ENCODE measurements at regions not wholly inside any gene's neighbourhood (a gene's known extent, or its start where the extent isn't known, plus 50 kb on each side); places are given as distances from the start of the nearest gene placed in this dataset.

DNA sequence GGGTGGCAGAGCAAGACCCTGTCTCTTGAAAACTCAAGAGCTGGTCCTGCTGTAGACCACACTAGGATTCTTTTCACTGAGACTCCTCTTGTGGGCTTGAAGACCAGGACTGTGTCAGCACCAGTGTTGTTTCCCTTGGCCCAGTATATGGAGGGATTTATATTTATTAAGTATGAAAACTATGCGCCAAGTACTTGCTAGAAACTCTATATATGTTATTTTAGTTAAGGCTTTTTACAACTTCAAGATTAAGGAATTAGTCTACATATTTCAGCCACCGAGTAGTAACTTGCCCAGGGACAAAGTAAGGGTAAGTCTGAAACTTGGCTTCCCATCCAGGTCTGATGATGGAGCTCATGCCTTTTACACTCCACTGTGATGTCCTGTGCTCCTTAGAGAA, 488.4 kb downstream of the PCNX1 start:
- H3K36me3 ChIP-seq (ENCODE audit: insufficient read depth, low read length) = no peaks in the 10 kb centered on the region
- no peak for TF ChIP-seq EZH2phosphoT487 (IDR thresholded peaks at IDR 0.05; ENCODE audit: borderline replicate concordance, low read depth, low read length)
- TF ChIP-seq, protein P1, sequence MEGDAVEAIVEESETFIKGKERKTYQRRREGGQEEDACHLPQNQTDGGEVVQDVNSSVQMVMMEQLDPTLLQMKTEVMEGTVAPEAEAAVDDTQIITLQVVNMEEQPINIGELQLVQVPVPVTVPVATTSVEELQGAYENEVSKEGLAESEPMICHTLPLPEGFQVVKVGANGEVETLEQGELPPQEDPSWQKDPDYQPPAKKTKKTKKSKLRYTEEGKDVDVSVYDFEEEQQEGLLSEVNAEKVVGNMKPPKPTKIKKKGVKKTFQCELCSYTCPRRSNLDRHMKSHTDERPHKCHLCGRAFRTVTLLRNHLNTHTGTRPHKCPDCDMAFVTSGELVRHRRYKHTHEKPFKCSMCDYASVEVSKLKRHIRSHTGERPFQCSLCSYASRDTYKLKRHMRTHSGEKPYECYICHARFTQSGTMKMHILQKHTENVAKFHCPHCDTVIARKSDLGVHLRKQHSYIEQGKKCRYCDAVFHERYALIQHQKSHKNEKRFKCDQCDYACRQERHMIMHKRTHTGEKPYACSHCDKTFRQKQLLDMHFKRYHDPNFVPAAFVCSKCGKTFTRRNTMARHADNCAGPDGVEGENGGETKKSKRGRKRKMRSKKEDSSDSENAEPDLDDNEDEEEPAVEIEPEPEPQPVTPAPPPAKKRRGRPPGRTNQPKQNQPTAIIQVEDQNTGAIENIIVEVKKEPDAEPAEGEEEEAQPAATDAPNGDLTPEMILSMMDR (conservative IDR thresholded peaks at IDR 0.05; ENCODE audit: low read length) = no peak
- no peak overlapping the region for H3K27ac ChIP-seq (ENCODE audit: low read depth, low read length, poor library complexity, severe bottlenecking)
- no peak overlapping the region for H2AFZ ChIP-seq (ENCODE audit: low read length)
- no peaks in the 10 kb centered on the region for H3K9me3 ChIP-seq (ENCODE audit: low read length)
- DNase-seq (ENCODE audit: low spot score) = no peak
- H3K79me2 ChIP-seq (ENCODE audit: insufficient read depth, low read depth, low read length) = peaks cover 23% of the 10 kb centered on the region; the same call in 1 of the 2 replicates
- H4K20me1 ChIP-seq (ENCODE audit: insufficient read depth, low read length) = peaks cover 5% of the 10 kb centered on the region; the same call in 1 of the 2 replicates
- intact Hi-C loops (cut with micrococcal nuclease; ENCODE audit: unreplicated experiment) = loop anchor here (10.0 kb wide), 1 partner anchor 281 kb away; no protein-coding TSS in a partner anchor
- ChIA-PET CTCF (ENCODE audit: unreplicated experiment) (no interaction called here), POLR2A (interaction anchor here (0.7 kb wide), 1 partner anchor 53 kb away, joined by 3 read pairs; no protein-coding TSS in a partner anchor)
- H3K4me1 ChIP-seq (ENCODE audit: insufficient read depth, low read length, poor library complexity, severe bottlenecking) = peaks cover 18% of the 10 kb centered on the region
- no peaks in the 10 kb centered on the region for H3K9me2 ChIP-seq (ENCODE audit: insufficient read depth, low read length)
- H3K4me2 ChIP-seq (ENCODE audit: low read length) = no peak overlapping the region
- no TSS peak for BruUV-seq (replicated peaks)
- H3K4me3 ChIP-seq (ENCODE audit: low read depth, low read length, poor library complexity, severe bottlenecking) = no peak overlapping the region

DNA sequence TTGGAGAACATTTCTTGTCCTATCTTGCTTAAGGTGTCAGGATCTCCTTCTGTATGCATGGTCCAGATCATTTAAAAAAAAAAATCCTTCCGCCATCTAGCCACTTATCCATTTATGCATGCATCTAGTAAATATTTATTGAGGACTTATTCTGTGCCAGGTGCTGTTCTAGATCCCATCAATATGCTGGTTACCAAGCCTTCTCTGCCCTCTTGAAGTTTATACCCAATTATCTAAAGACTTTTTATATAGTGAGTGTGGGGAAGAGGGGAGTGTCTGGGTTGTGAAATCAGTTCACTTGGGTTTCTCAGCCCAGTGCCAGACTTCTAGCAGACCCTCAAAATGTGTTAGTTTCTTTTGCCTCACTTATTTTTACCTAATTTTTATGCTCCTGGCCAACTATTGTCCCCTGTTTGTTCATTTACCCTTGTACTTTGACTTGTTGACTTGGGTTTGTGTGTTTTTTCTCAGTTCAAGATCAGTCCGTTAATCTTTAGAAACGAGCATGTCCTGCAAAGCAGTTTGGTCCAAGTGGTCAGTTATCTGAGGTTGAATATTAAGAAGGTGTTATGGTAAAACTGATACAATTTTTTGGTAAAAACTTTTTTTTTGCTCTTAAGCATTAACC, 488.9 kb downstream of the PCNX1 start:
- BruUV-seq (replicated peaks) = no TSS peak
- no peak for DNase-seq (ENCODE audit: low spot score)
- Histone ChIP-seq H3K9me3 (ENCODE audit: low read length) (no peaks in the 10 kb centered on the region), H2AFZ (ENCODE audit: low read length) (no peak overlapping the region), H3K4me1 (ENCODE audit: insufficient read depth, low read length, poor library complexity, severe bottlenecking) (peaks cover 18% of the 10 kb centered on the region), H4K20me1 (ENCODE audit: insufficient read depth, low read length) (peaks cover 5% of the 10 kb centered on the region; the same call in 1 of the 2 replicates), H3K79me2 (ENCODE audit: insufficient read depth, low read depth, low read length) (peaks cover 27% of the 10 kb centered on the region; the same call in 1 of the 2 replicates), H3K36me3 (ENCODE audit: insufficient read depth, low read length) (no peaks in the 10 kb centered on the region), H3K9me2 (ENCODE audit: insufficient read depth, low read length) (no peaks in the 10 kb centered on the region), H3K4me3 (ENCODE audit: low read depth, low read length, poor library complexity, severe bottlenecking) (no peak overlapping the region), H3K27ac (ENCODE audit: low read depth, low read length, poor library complexity, severe bottlenecking) (no peak overlapping the region), H3K4me2 (ENCODE audit: low read length) (no peak overlapping the region)
- TF ChIP-seq, protein P1 (conservative IDR thresholded peaks at IDR 0.05; ENCODE audit: low read length) = no peak
- TF ChIP-seq EZH2phosphoT487 (IDR thresholded peaks at IDR 0.05; ENCODE audit: borderline replicate concordance, low read depth, low read length) = no peak
- intact Hi-C loops (cut with micrococcal nuclease; ENCODE audit: unreplicated experiment) = loop anchor here (10.0 kb wide), 1 partner anchor 281 kb away; no protein-coding TSS in a partner anchor
- ChIA-PET POLR2A (no interaction called here), CTCF (ENCODE audit: unreplicated experiment) (no interaction called here)

DNA sequence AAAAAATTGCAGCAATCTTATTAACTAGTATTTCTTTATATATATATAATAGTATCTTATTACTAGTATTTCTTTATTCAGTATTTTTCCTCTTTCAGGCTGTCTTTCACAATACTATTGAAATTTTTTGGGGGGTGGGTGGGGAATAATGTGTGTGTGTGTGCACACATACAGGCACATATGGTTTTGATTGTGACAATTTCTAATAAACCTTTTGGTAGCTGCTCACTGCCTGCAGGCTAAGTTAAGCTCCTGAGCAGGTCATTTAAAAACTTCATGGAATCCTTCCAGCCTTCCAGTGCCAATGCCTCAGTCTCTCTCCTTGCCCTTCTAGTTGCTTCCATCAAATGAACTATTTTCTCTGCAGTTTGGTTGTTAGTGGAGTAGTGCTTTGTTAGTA, 490.1 kb downstream of the PCNX1 start:
- CTCF ChIA-PET (ENCODE audit: unreplicated experiment) = no interaction called here
- Histone ChIP-seq H3K9me2 (ENCODE audit: insufficient read depth, low read length) (no peaks in the 10 kb centered on the region), H3K4me1 (ENCODE audit: insufficient read depth, low read length, poor library complexity, severe bottlenecking) (peaks cover 13% of the 10 kb centered on the region), H3K27ac (ENCODE audit: low read depth, low read length, poor library complexity, severe bottlenecking) (no peak overlapping the region), H3K36me3 (ENCODE audit: insufficient read depth, low read length) (no peaks in the 10 kb centered on the region), H2AFZ (ENCODE audit: low read length) (no peak overlapping the region), H3K79me2 (ENCODE audit: insufficient read depth, low read depth, low read length) (peaks cover 39% of the 10 kb centered on the region; the same call in 1 of the 2 replicates), H3K9me3 (ENCODE audit: low read length) (no peaks in the 10 kb centered on the region), H3K4me3 (ENCODE audit: low read depth, low read length, poor library complexity, severe bottlenecking) (no peak overlapping the region), H3K4me2 (ENCODE audit: low read length) (no peak overlapping the region), H4K20me1 (ENCODE audit: insufficient read depth, low read length) (peaks cover 5% of the 10 kb centered on the region; the same call in 1 of the 2 replicates)
- no peak for DNase-seq (ENCODE audit: low spot score)
- intact Hi-C loops (cut with micrococcal nuclease; ENCODE audit: unreplicated experiment) = loop anchor here (10.0 kb wide), 1 partner anchor 283 kb away; no protein-coding TSS in a partner anchor
- POLR2A ChIA-PET = no interaction called here
- no peak for TF ChIP-seq EZH2phosphoT487 (IDR thresholded peaks at IDR 0.05; ENCODE audit: borderline replicate concordance, low read depth, low read length)
- TF ChIP-seq, protein P1 (conservative IDR thresholded peaks at IDR 0.05; ENCODE audit: low read length) = no peak
- BruUV-seq (replicated peaks) = no TSS peak
